SK-N-DZ (cell line): ENCODE measurements at regions not wholly inside any gene's neighbourhood (a gene's known extent, or its start where the extent isn't known, plus 50 kb on each side); places are given as distances from the start of the nearest gene placed in this dataset.

Experiments
- DNase-seq: peaks from one replicate; pipeline ENCODE4 v3.0.0-alpha.2; 2015; ENCODE audit warnings: low spot score

DNA sequence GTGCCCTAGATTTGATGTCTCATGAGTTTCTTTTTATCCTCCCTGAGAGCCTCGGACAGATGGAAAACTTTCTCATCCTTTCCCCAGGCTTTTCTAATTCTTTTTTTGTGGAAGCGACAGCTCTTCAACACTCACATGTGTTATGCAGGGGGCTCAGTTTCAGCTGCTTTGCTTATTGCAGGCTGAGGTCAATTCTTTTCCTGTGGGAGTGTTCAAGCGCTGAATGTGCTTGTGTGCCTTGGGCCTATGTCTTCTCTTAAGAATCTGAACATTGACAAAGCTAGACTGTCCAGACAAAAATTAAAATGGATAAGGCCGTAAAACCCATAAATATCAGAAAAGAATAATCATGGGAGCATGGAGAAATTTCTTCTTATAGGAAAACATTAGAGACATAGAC is 125.2 kb upstream of the STEAP4 start:
- no peak for DNase-seq

DNA sequence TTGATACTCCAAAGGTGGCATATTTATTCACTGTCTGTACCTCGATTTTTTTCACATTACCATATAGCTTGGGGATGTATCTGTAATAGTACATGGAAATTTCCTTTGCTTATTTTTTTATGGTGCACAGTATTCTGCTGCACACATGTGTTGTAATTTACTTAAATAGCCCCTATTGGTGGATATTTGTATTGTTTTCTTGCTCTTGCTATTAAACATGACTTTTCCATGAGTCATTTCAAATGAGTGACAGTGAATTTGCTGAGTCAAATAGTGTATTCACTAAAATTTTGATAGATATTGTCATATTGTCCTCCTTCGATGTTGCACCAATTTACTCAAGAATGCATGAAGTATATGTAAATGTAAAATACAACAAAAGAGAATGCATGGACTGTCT is 122.7 kb upstream of the STEAP4 start:
- no peak for DNase-seq

GRCh38 chr7:88402529-88402928 is 95.8 kb upstream of the STEAP4 start:
- no peak for DNase-seq

- DNase-seq, result peak; percentile 14
Measured at GRCh38 chr7:88401009-88401623, 94.4 kb upstream of the STEAP4 start.

DNA sequence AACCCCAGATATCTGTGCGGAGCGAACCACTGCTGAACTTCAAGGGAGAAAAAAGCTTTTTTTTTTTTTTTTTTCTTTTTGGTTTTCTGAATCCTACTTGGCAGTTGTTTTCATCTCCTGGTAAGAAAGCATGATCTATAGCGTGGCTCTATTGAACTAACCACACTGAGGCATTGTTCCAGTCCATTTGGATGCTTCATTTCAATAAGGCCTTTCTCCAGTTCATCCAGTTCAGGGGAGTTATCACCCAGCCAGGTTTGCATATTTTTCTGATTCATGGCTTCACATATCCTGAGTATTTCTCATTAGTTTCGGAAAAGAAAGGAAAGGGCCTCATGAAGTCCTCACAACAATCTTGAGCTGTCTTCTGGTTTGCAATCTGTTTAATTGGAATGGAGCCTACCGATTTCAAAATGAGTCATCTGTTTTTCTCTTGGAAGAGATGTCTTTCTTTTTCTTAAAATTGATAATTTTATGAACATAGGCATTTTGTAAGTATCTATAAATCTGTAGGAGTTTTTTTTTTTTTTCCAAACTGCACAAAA is 93.1 kb upstream of the STEAP4 start:
- DNase-seq, result no peak

DNA sequence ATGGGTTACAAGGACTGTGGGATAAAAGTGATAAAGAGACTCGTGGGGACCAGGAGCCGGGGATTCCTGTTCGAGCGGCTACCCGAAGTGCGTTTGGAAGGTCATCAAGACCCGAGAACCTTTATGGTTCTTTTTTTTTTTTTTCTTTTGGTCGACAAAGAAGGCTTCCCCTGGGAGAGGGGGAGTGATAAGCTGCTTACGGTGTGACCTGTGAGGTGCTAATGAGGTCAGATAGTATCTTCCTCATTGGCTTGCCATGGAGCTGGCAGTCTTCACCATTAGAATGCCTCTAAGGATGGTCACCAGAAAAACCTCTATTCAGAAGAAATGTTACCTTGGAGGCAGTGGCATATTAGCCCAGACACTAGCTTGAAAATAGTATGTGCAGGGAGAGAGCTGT is 92.3 kb upstream of the STEAP4 start:
- DNase-seq, result no peak

GRCh38 chr7:88398459-88398858 is 91.8 kb upstream of the STEAP4 start:
- no peak for DNase-seq

- DNase-seq, result no peak
Measured at GRCh38 chr7:88396948-88397322, 90.2 kb upstream of the STEAP4 start.

DNA sequence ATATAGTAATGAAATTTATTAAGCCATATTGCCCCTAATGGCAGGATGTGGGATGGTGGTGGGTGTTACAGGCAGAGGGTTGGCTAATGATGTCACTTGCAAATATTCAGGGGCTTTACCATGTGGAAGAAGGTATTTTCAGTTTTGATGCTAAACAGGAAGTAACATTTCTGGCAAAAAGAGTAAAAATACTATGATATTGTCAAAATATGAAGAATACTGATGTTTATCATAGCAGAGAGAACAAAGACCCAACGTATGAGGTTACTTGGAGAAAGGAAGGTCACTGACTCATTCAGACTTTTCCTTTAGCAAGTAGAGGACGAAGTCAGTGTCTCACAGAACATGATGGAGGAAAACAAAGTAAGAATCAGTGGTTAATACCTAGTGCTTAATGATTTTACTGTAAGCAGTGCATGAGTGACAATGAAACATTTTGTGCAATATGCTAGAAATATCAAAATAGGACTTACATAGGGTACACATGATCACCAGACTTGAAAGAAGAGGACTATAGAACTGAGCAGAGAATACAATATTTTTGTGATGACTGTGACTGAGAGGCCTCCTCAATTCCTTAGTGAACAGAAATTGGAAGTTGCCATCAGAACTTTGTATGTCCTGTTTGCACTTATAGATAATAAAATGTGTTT is 89.7 kb upstream of the STEAP4 start:
- DNase-seq, result no peak

GRCh38 chr7:88395715-88396114 is 89.0 kb upstream of the STEAP4 start:
- no peak for DNase-seq

GRCh38 chr7:88391247-88391646 is 84.6 kb upstream of the STEAP4 start:
- DNase-seq, result no peak

- DNase-seq, result no peak
Measured at GRCh38 chr7:88387368-88387767, 80.7 kb upstream of the STEAP4 start.

- no peak for DNase-seq
Measured at GRCh38 chr7:88386665-88387156, 80.0 kb upstream of the STEAP4 start.

DNA sequence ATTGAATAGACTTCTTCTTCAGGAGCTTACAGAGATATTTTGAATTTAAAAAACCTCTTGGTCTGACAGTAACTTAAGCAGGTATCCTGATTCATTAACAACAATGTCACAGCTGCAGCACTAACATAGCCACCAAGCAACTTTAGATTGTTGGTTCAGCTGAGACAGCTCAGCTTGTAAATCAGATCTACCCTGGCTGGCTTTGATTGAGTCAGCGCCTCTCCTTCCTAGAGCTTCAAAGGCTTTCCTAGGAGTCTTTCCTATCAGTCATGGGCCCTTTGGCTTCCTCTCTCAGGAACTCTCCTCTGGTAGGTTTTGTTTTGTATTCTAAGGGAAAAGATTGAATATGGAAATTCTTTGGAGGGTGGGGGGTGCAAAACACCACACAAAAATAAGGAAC is 70.7 kb upstream of the STEAP4 start:
- DNase-seq, result no peak

GRCh38 chr7:88368686-88369085 is 62.0 kb upstream of the STEAP4 start:
- no peak for DNase-seq

DNA sequence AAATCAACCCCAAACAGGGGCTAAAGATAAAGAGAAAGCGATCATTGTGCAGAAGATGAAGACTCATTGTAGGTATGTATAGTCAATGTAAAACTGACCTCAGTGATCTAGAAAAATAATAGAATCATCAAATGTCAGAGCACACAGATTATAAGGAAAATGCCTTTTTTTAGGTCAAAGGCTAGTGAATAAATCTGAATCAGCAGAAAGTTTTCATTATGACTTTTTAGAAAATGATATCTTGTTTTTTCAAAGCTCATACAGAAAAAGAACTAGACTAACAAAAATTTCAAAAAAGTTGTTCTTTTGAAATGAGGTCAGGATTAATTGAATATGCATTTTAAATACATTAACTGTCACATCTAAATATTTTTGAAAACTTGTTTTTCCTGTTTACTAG is 60.2 kb upstream of the STEAP4 start:
- DNase-seq, result no peak

- no peak for DNase-seq
Measured at GRCh38 chr7:88363869-88364268, 57.2 kb upstream of the STEAP4 start.

- DNase-seq, result no peak
Measured at GRCh38 chr7:88363249-88363648, 56.6 kb upstream of the STEAP4 start.

GRCh38 chr7:88361357-88361756 is 54.7 kb upstream of the STEAP4 start:
- peak; percentile 22 for DNase-seq

DNA sequence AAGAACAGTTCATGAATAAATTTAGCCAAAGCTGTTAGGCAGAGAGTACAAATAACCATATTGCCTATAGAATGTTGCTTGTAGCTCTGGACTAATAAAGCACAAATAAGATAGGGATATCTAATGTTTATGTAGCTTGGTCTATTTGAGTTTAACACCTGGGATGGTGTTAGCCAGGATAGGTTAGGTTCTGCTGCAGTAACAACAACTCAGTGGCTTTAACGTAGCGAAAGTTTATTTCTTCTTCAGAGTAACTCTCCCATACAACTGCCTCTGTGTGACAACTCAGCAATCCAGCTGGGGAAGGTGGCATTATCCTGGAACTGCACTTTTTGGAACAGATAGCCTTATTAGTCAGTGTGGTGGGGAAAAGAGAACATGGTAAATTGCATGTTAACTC is 52.2 kb upstream of the STEAP4 start:
- no peak for DNase-seq

DNA sequence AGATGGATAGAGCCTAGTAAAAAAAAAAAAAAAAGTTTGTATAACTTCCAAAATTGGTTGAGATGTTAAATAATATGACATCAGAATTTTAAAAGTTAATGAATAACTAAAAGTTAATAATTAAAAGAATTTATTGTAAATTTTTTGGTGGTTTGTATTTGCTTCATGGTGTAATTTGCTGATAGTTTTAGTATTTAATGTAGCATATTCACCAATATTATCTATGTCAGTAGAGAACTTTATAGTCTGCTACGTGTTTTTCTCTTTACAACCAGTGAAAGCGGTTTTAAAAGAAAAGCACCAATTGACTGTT is 51.8 kb upstream of the STEAP4 start:
- no peak for DNase-seq

GRCh38 chr7:88357781-88358525 is 51.3 kb upstream of the STEAP4 start:
- DNase-seq, result no peak

DNA sequence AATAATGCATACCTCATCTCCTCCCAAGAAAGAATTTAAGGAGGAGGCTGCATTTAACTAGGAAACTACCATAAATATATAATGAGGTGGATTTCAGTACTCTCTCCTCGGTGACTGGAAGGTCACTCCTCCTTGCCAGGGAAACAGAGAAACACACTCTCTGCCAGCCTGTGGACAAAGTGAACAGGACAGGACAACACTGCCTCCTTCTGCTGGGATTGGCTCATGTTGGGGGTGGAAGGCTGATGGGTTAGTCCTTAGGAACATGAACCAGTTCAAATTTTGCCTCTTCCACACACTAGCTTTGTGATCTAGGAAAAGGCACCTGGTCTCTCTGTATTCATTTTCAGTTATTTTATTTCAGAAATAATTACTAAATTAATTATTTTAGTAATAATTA is 50.6 kb upstream of the STEAP4 start:
- no peak for DNase-seq
